ENCODE measurements at regions not wholly inside any gene's neighbourhood (a gene's known extent, or its start where the extent isn't known, plus 50 kb on each side); places are given as distances from the start of the nearest gene placed in this dataset.

DNA sequence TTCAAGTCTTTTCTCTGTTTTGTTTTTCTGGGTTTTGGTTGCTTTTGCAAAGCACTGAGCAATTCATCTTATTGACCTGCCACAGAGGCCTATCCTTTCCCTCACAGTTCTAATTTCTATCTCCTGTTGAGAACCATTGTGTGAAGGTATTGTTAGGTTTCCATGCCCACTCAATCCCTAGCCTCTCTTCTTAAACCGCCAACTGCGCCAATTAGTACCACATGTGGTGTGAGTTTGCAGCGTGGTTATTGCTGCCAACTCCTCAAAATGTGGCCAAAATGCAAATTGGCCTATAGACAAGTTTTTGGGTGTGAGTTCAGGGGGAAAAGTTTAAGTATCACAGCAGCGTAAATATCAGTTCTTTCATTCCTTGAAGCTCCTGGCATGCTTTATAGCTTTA is 232.6 kb downstream of the FLRT2 start:
- H3K27ac ChIP-seq (replicated peaks), result no peak overlapping the region
- no peaks in the 10 kb centered on the region for H3K36me3 ChIP-seq
- DNase-seq, result no peak
- intact Hi-C loops (cut with micrococcal nuclease), result no loop called here
- no peaks in the 10 kb centered on the region for H3K27me3 ChIP-seq (ENCODE audit: low read depth)
- no peaks in the 10 kb centered on the region for H3K4me1 ChIP-seq
- H3K4me3 ChIP-seq, result no peak overlapping the region
- H3K9me3 ChIP-seq (replicated peaks), result no peaks in the 10 kb centered on the region
- TF ChIP-seq, protein P1, sequence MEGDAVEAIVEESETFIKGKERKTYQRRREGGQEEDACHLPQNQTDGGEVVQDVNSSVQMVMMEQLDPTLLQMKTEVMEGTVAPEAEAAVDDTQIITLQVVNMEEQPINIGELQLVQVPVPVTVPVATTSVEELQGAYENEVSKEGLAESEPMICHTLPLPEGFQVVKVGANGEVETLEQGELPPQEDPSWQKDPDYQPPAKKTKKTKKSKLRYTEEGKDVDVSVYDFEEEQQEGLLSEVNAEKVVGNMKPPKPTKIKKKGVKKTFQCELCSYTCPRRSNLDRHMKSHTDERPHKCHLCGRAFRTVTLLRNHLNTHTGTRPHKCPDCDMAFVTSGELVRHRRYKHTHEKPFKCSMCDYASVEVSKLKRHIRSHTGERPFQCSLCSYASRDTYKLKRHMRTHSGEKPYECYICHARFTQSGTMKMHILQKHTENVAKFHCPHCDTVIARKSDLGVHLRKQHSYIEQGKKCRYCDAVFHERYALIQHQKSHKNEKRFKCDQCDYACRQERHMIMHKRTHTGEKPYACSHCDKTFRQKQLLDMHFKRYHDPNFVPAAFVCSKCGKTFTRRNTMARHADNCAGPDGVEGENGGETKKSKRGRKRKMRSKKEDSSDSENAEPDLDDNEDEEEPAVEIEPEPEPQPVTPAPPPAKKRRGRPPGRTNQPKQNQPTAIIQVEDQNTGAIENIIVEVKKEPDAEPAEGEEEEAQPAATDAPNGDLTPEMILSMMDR (IDR thresholded peaks at IDR 0.05; ENCODE audit: borderline replicate concordance), result no peak

DNA sequence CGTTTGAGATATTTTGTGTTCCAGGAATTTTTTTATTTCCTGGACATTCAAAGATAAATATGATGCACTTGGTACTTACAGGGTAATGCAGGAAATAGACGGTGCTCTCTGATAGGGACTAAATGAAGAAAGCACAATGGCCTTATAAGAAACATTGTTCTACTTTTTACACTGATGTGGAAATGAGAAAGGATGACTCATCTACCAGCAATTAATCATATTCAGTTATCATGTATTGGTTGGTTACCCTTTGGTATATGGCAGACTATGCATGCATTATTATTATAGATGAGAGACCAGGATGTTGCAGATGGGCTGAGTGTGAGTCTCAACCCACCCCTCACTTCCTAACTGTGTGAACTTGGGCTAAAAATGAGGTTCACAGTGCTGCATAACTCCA is 222.2 kb downstream of the FLRT2 start:
- Histone ChIP-seq H3K4me1 (no peaks in the 10 kb centered on the region), H3K27me3 (ENCODE audit: low read depth) (no peaks in the 10 kb centered on the region), H3K27ac (replicated peaks) (no peak overlapping the region), H3K4me3 (no peak overlapping the region), H3K9me3 (replicated peaks) (peaks cover 21% of the 10 kb centered on the region), H3K36me3 (no peaks in the 10 kb centered on the region)
- intact Hi-C loops (cut with micrococcal nuclease), result no loop called here
- TF ChIP-seq, protein P1 (IDR thresholded peaks at IDR 0.05; ENCODE audit: borderline replicate concordance), result no peak
- no peak for DNase-seq

DNA sequence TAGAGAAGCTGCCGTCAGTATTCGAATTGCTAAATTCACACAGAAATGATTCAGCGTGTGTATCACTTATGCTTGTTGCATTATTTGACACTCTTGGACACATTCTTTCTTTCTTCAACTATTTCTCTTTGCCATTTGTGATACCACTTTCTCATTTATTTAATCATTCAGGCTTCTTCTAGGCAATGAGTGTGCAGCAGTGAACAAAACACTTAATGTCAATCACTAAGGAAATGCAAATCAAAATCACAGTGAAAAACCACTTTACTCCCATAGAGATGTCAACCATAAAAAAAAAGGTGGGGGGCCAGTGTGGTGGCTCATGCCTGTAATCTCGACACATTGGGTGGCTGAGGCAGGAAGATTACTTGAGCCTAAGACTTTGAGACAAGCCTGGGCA is 214.6 kb downstream of the FLRT2 start:
- TF ChIP-seq, protein P1 (IDR thresholded peaks at IDR 0.05; ENCODE audit: borderline replicate concordance), result no peak
- no peaks in the 10 kb centered on the region for H3K27me3 ChIP-seq (ENCODE audit: low read depth)
- no peaks in the 10 kb centered on the region for H3K4me1 ChIP-seq
- no peak for DNase-seq
- H3K36me3 ChIP-seq, result no peaks in the 10 kb centered on the region
- no peak overlapping the region for H3K4me3 ChIP-seq
- no peak overlapping the region for H3K27ac ChIP-seq (replicated peaks)
- intact Hi-C loops (cut with micrococcal nuclease), result no loop called here
- H3K9me3 ChIP-seq (replicated peaks), result peaks cover 20% of the 10 kb centered on the region

DNA sequence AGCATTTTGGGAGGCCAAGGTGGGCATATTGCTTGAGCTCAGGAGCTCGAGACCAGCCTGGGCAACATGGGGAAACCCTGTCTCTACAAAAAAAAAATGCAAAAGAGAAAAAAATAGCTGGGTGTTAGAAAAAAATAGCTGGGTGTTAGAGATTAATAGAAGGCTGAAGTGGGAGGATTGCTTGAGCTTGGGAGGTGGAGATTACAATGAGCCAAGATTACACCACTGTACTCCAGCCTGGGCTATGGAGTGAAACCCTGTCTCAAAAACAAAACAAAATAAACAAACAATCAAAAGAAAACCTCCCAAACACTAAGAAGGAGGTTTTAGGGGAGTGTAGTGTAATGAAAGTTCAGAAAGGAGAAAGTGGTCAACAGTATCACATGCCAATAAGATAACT is 202.1 kb downstream of the FLRT2 start:
- Histone ChIP-seq H3K9me3 (replicated peaks) (no peaks in the 10 kb centered on the region), H3K4me3 (no peak overlapping the region), H3K27ac (replicated peaks) (peak overlapping the region; percentile 3), H3K36me3 (no peaks in the 10 kb centered on the region), H3K27me3 (ENCODE audit: low read depth) (no peaks in the 10 kb centered on the region), H3K4me1 (no peaks in the 10 kb centered on the region)
- TF ChIP-seq, protein P1 (IDR thresholded peaks at IDR 0.05; ENCODE audit: borderline replicate concordance), result no peak
- intact Hi-C loops (cut with micrococcal nuclease), result no loop called here
- DNase-seq, result no peak

DNA sequence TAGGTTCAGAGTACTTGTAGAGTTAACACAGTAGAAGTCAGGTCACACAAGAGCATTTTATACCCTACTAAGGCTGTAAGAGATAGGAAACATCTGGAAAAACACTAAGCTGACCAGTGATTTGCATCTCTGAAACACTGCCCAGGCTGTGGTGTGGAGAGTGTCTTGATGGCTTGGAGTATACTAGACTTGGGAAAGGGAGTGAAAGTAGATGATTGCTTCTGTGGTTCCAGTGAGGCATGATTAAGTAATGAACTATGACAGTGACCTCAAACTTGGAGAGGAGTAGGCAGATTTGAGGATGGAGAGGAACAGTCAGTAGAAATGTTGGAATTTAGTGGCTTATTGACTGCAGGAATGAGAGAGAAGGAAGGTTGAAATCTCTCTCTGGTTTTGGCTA is 201.2 kb downstream of the FLRT2 start:
- intact Hi-C loops (cut with micrococcal nuclease), result no loop called here

More for the DNA sequence above, 201.2 kb downstream of the FLRT2 start:
- Histone ChIP-seq H3K4me3 (no peak overlapping the region), H3K27me3 (ENCODE audit: low read depth) (no peaks in the 10 kb centered on the region), H3K36me3 (no peaks in the 10 kb centered on the region), H3K27ac (replicated peaks) (peak overlapping the region; percentile 3), H3K9me3 (replicated peaks) (no peaks in the 10 kb centered on the region), H3K4me1 (no peaks in the 10 kb centered on the region)
- DNase-seq, result peak; percentile 35
- TF ChIP-seq, protein P1 (IDR thresholded peaks at IDR 0.05; ENCODE audit: borderline replicate concordance), result no peak
